Chondrocyte (in vitro differentiated cells): ENCODE measurements at regions not wholly inside any gene's neighbourhood (a gene's known extent, or its start where the extent isn't known, plus 50 kb on each side); places are given as distances from the start of the nearest gene placed in this dataset.
"Not testable (repeated sequence)": the region's sequence is repeated elsewhere in the genome, so short reads cannot be mapped to it uniquely, and the experiment has no call there.

Experiments used
- DNase-seq: peaks from one replicate; pipeline ENCODE4 v3.0.0; 2021; ENCODE audit warnings: mixed read lengths, low spot score
- H3K27ac Mint-ChIP-seq: one replicate; pipeline ENCODE4 v1.8.0; 2021; ENCODE audit warnings: mild to moderate bottlenecking, moderate library complexity, mixed read lengths; ENCODE audit not compliant: unreplicated experiment
- H3K27me3 Mint-ChIP-seq: 2 replicates; pipeline ENCODE4 v1.8.0; 2021; ENCODE audit warnings: low read depth, mixed read lengths
- H3K36me3 Mint-ChIP-seq: 2 replicates; pipeline ENCODE4 v1.8.0; 2021; ENCODE audit warnings: low read depth, mixed read lengths
- H3K4me1 Mint-ChIP-seq: 2 replicates; pipeline ENCODE4 v1.8.0; 2021; ENCODE audit warnings: low read depth, mild to moderate bottlenecking, mixed read lengths
- H3K4me3 Mint-ChIP-seq: one replicate; pipeline ENCODE4 v1.8.0; 2021; ENCODE audit warnings: mild to moderate bottlenecking, moderate library complexity, mixed read lengths; ENCODE audit not compliant: unreplicated experiment
- H3K9me3 Mint-ChIP-seq: 2 replicates; pipeline ENCODE4 v1.8.0; 2021; ENCODE audit warnings: low read depth, mixed read lengths
- TF ChIP-seq, protein P1 (sequence below): fragments of 200-600 bp; sonication (generic); IDR thresholded peaks from 2 replicates; pipeline ENCODE4 v1.5.0; 2021; ENCODE audit warnings: antibody characterized with exemption, mild to moderate bottlenecking, moderate library complexity

GRCh38 chr7:113504142-113504541, 385.8 kb upstream of the SMIM30 start:
- Mint-ChIP-seq H3K4me1 (no peaks in the 10 kb centered on the region), H3K27me3 (peaks cover 6% of the 10 kb centered on the region), H3K27ac (no peak overlapping the region), H3K4me3 (no peak overlapping the region), H3K9me3 (peaks cover 5% of the 10 kb centered on the region), H3K36me3 (no peaks in the 10 kb centered on the region)
- no peak for DNase-seq
- TF ChIP-seq, protein P1, sequence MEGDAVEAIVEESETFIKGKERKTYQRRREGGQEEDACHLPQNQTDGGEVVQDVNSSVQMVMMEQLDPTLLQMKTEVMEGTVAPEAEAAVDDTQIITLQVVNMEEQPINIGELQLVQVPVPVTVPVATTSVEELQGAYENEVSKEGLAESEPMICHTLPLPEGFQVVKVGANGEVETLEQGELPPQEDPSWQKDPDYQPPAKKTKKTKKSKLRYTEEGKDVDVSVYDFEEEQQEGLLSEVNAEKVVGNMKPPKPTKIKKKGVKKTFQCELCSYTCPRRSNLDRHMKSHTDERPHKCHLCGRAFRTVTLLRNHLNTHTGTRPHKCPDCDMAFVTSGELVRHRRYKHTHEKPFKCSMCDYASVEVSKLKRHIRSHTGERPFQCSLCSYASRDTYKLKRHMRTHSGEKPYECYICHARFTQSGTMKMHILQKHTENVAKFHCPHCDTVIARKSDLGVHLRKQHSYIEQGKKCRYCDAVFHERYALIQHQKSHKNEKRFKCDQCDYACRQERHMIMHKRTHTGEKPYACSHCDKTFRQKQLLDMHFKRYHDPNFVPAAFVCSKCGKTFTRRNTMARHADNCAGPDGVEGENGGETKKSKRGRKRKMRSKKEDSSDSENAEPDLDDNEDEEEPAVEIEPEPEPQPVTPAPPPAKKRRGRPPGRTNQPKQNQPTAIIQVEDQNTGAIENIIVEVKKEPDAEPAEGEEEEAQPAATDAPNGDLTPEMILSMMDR, result no peak

DNA sequence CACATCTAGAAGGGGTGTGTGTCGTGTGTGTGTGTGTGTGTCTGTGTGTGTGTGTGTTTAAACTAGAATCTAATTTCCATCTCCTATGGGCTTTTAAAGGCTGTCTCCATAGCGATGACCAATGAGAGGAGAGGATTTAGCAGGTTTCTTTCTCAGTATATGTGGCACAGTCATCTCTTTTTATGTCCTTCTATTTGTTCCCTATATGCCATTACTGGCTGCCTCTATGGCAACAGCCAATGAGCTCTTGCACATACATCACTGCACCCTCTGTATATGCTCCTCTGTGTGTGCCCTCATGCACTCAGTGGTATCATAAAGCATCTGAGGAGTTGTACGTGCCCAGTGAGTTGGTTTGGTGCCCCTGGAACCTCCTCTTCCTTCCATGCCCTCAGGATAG, 378.2 kb upstream of the SMIM30 start:
- H3K36me3 Mint-ChIP-seq, H3K4me1 Mint-ChIP-seq, DNase-seq, H3K9me3 Mint-ChIP-seq, H3K27me3 Mint-ChIP-seq, H3K4me3 Mint-ChIP-seq, H3K27ac Mint-ChIP-seq: not testable (repeated sequence)

DNA sequence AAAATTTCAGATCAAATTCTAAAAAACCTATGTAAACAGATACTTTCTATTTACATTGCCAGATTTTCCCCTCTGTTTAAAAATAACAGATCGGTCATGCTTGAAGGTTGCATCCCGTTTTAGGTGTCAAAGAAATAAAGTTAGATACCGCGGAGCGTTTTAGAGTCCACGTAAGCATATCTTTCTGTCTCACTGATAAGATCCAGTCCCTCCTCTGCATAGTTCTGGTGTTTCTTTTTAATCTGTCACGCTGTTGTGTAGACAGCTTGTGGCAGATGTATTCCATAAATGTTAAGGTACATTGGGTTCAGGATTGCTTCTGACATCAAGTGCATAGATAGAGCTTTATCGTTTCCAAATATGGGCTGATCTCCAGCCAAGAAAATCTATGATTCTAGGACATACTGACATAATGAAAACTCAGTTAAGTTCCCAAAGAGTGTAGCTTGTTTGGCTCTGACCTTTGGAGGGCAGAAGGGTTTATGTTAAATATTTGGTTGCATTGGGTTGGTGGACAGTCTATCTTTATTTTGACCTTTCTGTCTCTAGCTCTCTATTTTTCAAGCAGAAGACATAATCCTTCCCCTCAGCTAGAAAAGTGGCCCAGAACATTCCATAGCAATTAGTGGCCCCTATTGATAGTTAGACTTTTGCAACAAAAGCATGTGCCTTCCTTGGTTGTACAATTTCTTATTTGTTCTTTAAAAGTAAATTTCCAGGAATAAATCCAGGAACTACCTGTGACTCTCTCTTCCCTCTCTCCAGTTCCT, 376.6 kb upstream of the SMIM30 start:
- not testable (repeated sequence) for H3K4me3 Mint-ChIP-seq, H3K27me3 Mint-ChIP-seq, H3K36me3 Mint-ChIP-seq, H3K4me1 Mint-ChIP-seq, H3K9me3 Mint-ChIP-seq, DNase-seq, H3K27ac Mint-ChIP-seq

DNA sequence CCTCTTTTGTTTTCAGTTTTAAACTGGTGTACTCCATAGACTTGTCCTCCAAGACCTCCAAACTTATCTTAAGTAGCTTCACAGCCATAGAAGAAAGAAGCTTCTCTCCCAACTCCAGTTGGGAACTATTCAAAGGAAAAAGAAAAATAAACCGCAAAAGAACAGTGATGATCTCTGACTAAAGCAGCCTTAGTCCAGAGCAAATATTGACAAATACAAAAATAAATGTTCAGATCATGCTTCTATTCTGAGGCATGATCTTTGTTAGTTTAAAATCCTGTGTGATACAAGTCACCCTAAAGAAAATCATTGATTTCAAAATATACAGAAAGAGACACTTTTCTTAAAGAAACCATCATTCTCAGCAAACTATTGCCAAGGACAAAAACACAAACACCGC, 373.0 kb upstream of the SMIM30 start:
- no peak for DNase-seq
- H3K4me1 Mint-ChIP-seq, result no peaks in the 10 kb centered on the region
- H3K9me3 Mint-ChIP-seq, result no peaks in the 10 kb centered on the region
- no peak overlapping the region for H3K4me3 Mint-ChIP-seq
- TF ChIP-seq, protein P1, result no peak
- H3K27me3 Mint-ChIP-seq, result no peaks in the 10 kb centered on the region
- no peak overlapping the region for H3K27ac Mint-ChIP-seq
- H3K36me3 Mint-ChIP-seq, result no peaks in the 10 kb centered on the region

GRCh38 chr7:113487925-113488731, 369.8 kb upstream of the SMIM30 start:
- H3K4me3 Mint-ChIP-seq, result no peak overlapping the region
- H3K9me3 Mint-ChIP-seq, result peaks cover 10% of the 10 kb centered on the region
- no peaks in the 10 kb centered on the region for H3K27me3 Mint-ChIP-seq
- no peaks in the 10 kb centered on the region for H3K4me1 Mint-ChIP-seq
- no peak for DNase-seq
- no peak overlapping the region for H3K27ac Mint-ChIP-seq
- TF ChIP-seq, protein P1, result no peak
- no peaks in the 10 kb centered on the region for H3K36me3 Mint-ChIP-seq

DNA sequence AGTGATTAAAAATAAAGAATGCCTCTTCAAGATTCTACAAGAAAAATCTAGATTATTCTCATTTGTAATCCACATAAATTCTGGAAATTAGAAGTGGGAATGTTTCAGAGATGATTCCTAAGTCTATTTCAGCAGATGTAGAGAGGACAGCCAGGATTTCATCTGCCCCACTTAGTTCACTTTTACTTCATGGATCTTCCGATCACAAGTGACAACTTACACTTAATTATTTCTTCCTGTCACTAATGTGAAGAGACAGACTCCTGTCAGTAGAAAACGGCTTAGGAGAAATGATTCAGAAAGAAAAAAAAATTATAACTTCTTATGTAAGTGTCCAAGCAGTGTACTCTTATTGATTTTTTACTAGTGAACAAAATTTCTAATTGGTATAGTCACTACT, 368.2 kb upstream of the SMIM30 start:
- TF ChIP-seq, protein P1, result no peak
- no peak overlapping the region for H3K4me3 Mint-ChIP-seq
- H3K27me3 Mint-ChIP-seq, result no peaks in the 10 kb centered on the region
- no peaks in the 10 kb centered on the region for H3K36me3 Mint-ChIP-seq
- peaks cover 10% of the 10 kb centered on the region for H3K9me3 Mint-ChIP-seq
- H3K27ac Mint-ChIP-seq, result no peak overlapping the region
- no peak for DNase-seq
- no peaks in the 10 kb centered on the region for H3K4me1 Mint-ChIP-seq
